ENCODE measurements at regions not wholly inside any gene's neighbourhood (a gene's known extent, or its start where the extent isn't known, plus 50 kb on each side); places are given as distances from the start of the nearest gene placed in this dataset.

GRCh38 chr9:121598965-121599871 is 52.2 kb upstream of the DAB2IP start (continued):
- TF ChIP-seq ZNF407 (CRISPR knock-in tag; IDR thresholded peaks at IDR 0.05; ENCODE audit: not compliant biosample characterization) (no peak), ZFY (CRISPR knock-in tag; IDR thresholded peaks at IDR 0.05) (peak; percentile 81), TBX2 (CRISPR knock-in tag; IDR thresholded peaks at IDR 0.05; ENCODE audit: borderline replicate concordance) (0 out of 2 replicates have a peak, but pooled peaks have one; percentile 23), ZNF629 (CRISPR knock-in tag; conservative IDR thresholded peaks at IDR 0.05) (no peak), SCMH1 (CRISPR knock-in tag; IDR thresholded peaks at IDR 0.05; ENCODE audit: borderline replicate concordance) (no peak), TOE1 (CRISPR knock-in tag; IDR thresholded peaks at IDR 0.05) (no peak), ZBTB25 (CRISPR knock-in tag; IDR thresholded peaks at IDR 0.05) (no peak), PRPF4 (IDR thresholded peaks at IDR 0.05; ENCODE audit: low read depth, low read length, poor library complexity, severe bottlenecking) (no peak), TFDP1 (CRISPR knock-in tag; IDR thresholded peaks at IDR 0.05; ENCODE audit: borderline replicate concordance) (peak; percentile 84; the same call in 1 of the 2 replicates), SRSF1 (optimal IDR thresholded peaks at IDR 0.05; ENCODE audit: low read depth, low read length) (no peak), HOXD1 (CRISPR knock-in tag; IDR thresholded peaks at IDR 0.05) (0 out of 2 replicates have a peak, but pooled peaks have one; percentile 13), NFIC (IDR thresholded peaks at IDR 0.05; ENCODE audit: low read length) (no peak), ZNF644 (CRISPR knock-in tag; IDR thresholded peaks at IDR 0.05; ENCODE audit: low read depth) (no peak), RNF2 (conservative IDR thresholded peaks at IDR 0.05; ENCODE audit: low read depth) (no peak), RBM39 (IDR thresholded peaks at IDR 0.05; ENCODE audit: low read depth, low read length, poor library complexity, severe bottlenecking) (no peak), TAF1 (CRISPR knock-in tag; IDR thresholded peaks at IDR 0.05) (peak; percentile 42)
- TF ChIP-seq, protein P1, sequence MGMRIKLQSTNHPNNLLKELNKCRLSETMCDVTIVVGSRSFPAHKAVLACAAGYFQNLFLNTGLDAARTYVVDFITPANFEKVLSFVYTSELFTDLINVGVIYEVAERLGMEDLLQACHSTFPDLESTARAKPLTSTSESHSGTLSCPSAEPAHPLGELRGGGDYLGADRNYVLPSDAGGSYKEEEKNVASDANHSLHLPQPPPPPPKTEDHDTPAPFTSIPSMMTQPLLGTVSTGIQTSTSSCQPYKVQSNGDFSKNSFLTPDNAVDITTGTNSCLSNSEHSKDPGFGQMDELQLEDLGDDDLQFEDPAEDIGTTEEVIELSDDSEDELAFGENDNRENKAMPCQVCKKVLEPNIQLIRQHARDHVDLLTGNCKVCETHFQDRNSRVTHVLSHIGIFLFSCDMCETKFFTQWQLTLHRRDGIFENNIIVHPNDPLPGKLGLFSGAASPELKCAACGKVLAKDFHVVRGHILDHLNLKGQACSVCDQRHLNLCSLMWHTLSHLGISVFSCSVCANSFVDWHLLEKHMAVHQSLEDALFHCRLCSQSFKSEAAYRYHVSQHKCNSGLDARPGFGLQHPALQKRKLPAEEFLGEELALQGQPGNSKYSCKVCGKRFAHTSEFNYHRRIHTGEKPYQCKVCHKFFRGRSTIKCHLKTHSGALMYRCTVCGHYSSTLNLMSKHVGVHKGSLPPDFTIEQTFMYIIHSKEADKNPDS (CRISPR knock-in tag; IDR thresholded peaks at IDR 0.05), result no peak; the same call in 1 of the 2 replicates
